ENCODE measurements at regions not wholly inside any gene's neighbourhood (a gene's known extent, or its start where the extent isn't known, plus 50 kb on each side); places are given as distances from the start of the nearest gene placed in this dataset.
"Not testable (repeated sequence)": the region's sequence is repeated elsewhere in the genome, so short reads cannot be mapped to it uniquely, and the experiment has no call there.

DNA sequence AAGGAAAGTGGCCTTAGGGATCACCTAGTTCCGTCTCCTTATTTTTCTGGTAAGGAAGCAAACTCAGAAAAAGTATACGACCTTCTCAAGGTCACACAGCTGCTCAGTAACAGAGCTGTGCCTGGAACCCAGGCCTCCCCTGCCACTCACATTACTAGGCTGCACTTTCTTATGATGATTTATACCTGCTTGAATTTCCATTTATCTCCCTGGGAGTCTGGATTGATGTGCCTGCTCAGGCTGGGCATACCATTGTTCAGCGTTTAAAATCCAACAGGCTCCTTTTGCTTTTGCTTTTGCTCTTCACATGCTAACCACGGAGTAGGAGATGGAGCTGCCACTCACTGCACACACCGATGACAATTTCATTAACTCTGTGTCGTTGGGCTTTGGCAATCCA, 241.0 kb downstream of the OLFM4 start:
- Histone ChIP-seq H3K9ac (no peak overlapping the region), H3K4me1 (peaks cover 0 to 8% (median 0%) of the 10 kb centered on the region in 10 experiments; a peak in 3 of 20 replicates), H4K20me1 (no peaks in the 10 kb centered on the region), H3K4me3 (no peak overlapping the region), H3K4me2 (no peak overlapping the region), H3K36me3 (no peaks in the 10 kb centered on the region), H3K9me3 (replicated peaks in 1 of 11) (peaks cover 0 to 6% (median 0%) of the 10 kb centered on the region in 11 experiments; a peak in 1 of 22 replicates), H3K27me3 (no peaks in the 10 kb centered on the region), H3K27ac (no peak overlapping the region)
- no peak for TF ChIP-seq Cebpa-rat (IDR thresholded peaks at IDR 0.05)

DNA sequence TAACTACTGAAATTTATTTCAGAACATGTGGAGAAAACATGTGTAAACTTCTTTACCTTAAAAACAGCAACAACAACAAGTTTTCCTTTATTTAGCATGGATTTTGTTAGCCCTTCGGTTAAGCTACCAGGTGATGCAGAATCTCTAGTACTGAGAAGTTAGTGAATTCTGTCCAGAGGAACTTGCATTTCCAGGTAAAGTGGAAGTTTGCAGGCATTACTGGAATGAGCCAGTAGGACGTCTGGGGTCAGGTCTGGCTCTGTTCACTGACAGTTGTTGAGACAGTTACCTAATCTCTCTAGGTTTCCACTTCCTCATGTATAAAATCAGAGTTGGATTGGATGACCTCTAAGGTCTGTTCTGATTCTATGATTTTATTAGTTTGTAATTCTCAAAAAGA, 244.3 kb downstream of the OLFM4 start:
- H3K9me3 ChIP-seq (replicated peaks in 1 of 11) = no peaks in the 10 kb centered on the region; a peak in 1 of 22 replicates
- no peaks in the 10 kb centered on the region for H3K36me3 ChIP-seq
- no peak overlapping the region for H3K9ac ChIP-seq
- H3K4me2 ChIP-seq = no peak overlapping the region
- H3K27me3 ChIP-seq = no peaks in the 10 kb centered on the region
- H3K4me3 ChIP-seq = no peak overlapping the region
- H4K20me1 ChIP-seq = no peaks in the 10 kb centered on the region
- no peak overlapping the region for H3K27ac ChIP-seq
- no peaks in the 10 kb centered on the region for H3K4me1 ChIP-seq
- TF ChIP-seq Cebpa-rat (IDR thresholded peaks at IDR 0.05) = no peak

DNA sequence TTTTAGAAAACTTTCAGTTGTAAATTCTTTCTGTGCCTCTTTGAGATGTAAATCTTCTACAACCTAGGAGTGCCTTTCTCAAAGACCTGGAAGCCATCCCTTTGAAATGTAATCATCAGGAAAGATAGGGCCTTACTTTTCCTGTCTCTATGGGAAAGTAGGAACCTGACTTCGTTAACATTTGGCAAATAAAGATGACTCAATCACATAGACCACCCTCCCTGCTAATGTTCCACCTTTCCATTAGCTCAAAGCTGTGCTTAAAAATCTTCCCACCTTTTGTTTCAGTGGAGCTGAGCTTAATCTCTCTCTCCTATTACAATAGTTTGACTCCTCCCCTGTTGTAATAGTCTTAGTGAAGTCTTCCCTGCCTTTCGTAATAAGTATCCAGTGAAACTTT, 247.7 kb downstream of the OLFM4 start:
- Histone ChIP-seq H3K27ac (no peak overlapping the region), H3K4me2 (no peak overlapping the region), H3K4me3 (no peak overlapping the region), H3K4me1 (no peaks in the 10 kb centered on the region), H3K9me3 (replicated peaks in 1 of 11) (no peaks in the 10 kb centered on the region), H3K27me3 (no peaks in the 10 kb centered on the region), H3K9ac (no peak overlapping the region), H4K20me1 (no peaks in the 10 kb centered on the region), H3K36me3 (no peaks in the 10 kb centered on the region)
- no peak for TF ChIP-seq Cebpa-rat (IDR thresholded peaks at IDR 0.05)

DNA sequence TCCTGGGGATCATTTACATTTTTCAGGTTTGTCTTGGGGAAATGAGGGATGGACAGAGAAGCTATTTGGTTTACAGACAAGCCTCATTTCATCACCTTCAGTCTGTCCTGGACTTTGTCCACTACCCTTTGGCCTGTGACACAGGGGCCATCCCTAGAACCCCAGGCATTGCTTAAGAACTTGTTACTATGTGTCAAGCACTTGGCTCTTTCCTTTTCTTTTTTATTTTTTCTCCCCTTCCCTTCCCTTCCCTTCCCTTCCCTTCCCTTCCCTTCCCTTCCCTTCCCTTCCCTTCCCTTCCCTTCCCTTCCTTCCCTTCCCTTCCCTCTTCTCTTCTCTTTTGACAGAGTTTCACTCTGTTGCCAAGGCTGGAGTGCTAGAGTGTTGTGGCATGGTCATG, 253.1 kb downstream of the OLFM4 start:
- no peaks in the 10 kb centered on the region for H3K27me3 ChIP-seq
- TF ChIP-seq Cebpa-rat (IDR thresholded peaks at IDR 0.05) = no peak

DNA sequence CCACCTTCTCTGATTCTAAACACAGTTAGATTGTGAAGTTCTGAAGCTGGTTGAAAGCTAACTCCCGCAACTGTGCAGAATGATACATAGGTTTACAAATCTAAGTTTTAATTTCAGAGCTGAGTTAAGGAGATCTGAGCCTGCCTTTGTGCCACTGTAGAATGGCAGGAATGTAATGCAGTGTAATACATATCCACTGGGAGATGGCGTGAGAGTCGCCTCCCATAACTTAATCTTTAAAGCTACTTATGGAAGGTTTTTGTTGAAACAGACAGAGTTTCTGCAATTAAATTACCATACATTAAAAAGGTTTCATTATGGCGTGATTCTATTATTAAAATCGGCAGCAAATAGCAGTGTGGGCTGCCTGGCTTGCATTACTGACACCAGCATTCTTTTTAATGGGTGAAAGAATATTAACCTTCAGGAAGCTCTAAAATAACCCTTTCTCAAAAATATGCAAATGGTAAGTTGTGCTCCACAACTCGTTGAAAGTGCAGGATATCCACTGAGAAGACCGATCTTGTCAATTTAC, 257.4 kb downstream of the OLFM4 start:
- H3K36me3 ChIP-seq = no peaks in the 10 kb centered on the region
- peaks cover 0 to 9% (median 0%) of the 10 kb centered on the region in 11 experiments; a peak in 1 of 22 replicates for H3K9me3 ChIP-seq (replicated peaks in 1 of 11)
- no peaks in the 10 kb centered on the region for H4K20me1 ChIP-seq
- no peak for TF ChIP-seq Cebpa-rat (IDR thresholded peaks at IDR 0.05)
- H3K9ac ChIP-seq = no peak overlapping the region
- H3K27ac ChIP-seq = no peak overlapping the region
- no peaks in the 10 kb centered on the region for H3K27me3 ChIP-seq
- H3K4me1 ChIP-seq = peaks cover 0 to 4% (median 0%) of the 10 kb centered on the region in 10 experiments; a peak in 1 of 20 replicates
- H3K4me3 ChIP-seq = no peak overlapping the region
- no peak overlapping the region for H3K4me2 ChIP-seq

More for the DNA sequence above, 253.1 kb downstream of the OLFM4 start:
- H3K9me3 ChIP-seq (replicated peaks in 1 of 11) = peaks cover 0 to 9% (median 0%) of the 10 kb centered on the region in 11 experiments; a peak in 1 of 22 replicates
- no peak overlapping the region for H3K27ac ChIP-seq
- H3K4me1 ChIP-seq = peaks cover 0 to 4% (median 0%) of the 10 kb centered on the region in 10 experiments; a peak in 1 of 20 replicates
- H3K9ac ChIP-seq = no peak overlapping the region
- no peaks in the 10 kb centered on the region for H3K36me3 ChIP-seq
- H3K4me3 ChIP-seq = no peak overlapping the region
- H3K4me2 ChIP-seq = no peak overlapping the region
- no peaks in the 10 kb centered on the region for H4K20me1 ChIP-seq

DNA sequence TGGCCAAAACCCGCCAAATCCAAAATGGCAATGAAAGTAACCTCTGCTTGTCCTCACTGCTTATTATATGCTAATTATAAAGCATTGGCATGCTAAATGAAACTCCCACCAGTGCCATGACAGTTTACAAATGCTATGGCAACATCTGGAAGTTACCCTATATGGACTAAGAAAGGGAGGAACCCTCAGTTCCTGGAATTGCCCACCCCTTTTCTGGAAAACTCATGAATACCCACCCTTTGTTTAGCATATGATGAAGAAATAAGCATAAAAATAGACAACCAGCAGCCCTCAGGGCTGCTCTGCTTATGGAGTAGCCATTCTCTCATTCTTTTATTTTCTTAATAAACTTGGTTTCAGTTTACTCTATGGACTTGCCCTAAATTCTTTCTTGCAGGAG, 269.8 kb downstream of the OLFM4 start:
- H3K9me3 ChIP-seq (replicated peaks in 1 of 11) = no peaks in the 10 kb centered on the region
- no peak overlapping the region for H3K27ac ChIP-seq
- H3K4me2 ChIP-seq = no peak overlapping the region
- H3K9ac ChIP-seq = no peak overlapping the region
- no peak overlapping the region for H3K4me3 ChIP-seq
- no peaks in the 10 kb centered on the region for H4K20me1 ChIP-seq
- H3K36me3 ChIP-seq = no peaks in the 10 kb centered on the region
- no peaks in the 10 kb centered on the region for H3K27me3 ChIP-seq
- no peaks in the 10 kb centered on the region for H3K4me1 ChIP-seq
- TF ChIP-seq Cebpa-rat (IDR thresholded peaks at IDR 0.05) = no peak

DNA sequence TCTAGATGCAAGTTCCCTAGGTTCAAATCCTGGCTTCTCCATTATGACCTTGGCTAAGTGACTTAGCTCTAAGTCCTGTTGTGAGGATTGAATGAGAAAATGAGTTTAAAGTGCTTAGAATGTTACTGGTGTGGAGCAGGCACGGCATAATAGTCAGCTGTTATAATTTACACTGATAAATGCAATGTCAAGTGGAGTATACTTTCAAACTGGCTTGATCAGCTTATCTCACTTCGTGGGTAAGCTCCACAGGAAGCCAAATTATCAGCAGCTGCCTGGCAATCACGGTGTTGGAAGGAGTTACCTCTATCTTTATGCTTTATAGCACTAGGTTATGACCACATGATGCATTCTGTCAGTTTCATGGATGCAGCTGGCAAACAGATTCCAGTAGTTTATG, 272.8 kb downstream of the OLFM4 start:
- H3K27me3 ChIP-seq = no peaks in the 10 kb centered on the region
- no peak overlapping the region for H3K27ac ChIP-seq
- H3K4me3 ChIP-seq = no peak overlapping the region
- H4K20me1 ChIP-seq = no peaks in the 10 kb centered on the region
- no peaks in the 10 kb centered on the region for H3K9me3 ChIP-seq (replicated peaks in 1 of 11)
- H3K9ac ChIP-seq = no peak overlapping the region
- H3K4me1 ChIP-seq = no peaks in the 10 kb centered on the region
- no peak for TF ChIP-seq Cebpa-rat (IDR thresholded peaks at IDR 0.05)
- H3K4me2 ChIP-seq = no peak overlapping the region
- H3K36me3 ChIP-seq = no peaks in the 10 kb centered on the region

DNA sequence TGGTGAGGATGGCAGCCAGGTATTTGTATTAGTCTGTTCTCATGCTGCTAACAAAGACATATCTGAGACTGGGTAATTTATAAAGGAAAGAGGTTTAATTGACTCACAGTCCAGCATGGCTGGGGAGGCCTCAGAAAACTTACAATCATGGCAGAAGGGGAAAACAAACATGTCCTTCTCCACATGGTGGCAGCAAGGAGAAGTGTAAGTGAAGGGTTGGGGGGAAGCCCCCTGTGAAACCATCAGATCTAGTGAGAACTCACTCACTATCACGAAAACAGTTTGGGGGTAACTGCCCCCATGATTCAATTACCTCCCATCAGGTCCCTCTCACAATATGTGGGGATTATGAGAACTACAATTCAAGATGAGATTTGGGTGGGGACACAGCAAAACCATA, 276.8 kb downstream of the OLFM4 start:
- not testable (repeated sequence) for H3K27me3 ChIP-seq; H3K4me3 ChIP-seq; H3K9ac ChIP-seq; H3K4me1 ChIP-seq; H3K27ac ChIP-seq; H3K9me3 ChIP-seq (replicated peaks in 1 of 11); H3K36me3 ChIP-seq; H4K20me1 ChIP-seq; H3K4me2 ChIP-seq

DNA sequence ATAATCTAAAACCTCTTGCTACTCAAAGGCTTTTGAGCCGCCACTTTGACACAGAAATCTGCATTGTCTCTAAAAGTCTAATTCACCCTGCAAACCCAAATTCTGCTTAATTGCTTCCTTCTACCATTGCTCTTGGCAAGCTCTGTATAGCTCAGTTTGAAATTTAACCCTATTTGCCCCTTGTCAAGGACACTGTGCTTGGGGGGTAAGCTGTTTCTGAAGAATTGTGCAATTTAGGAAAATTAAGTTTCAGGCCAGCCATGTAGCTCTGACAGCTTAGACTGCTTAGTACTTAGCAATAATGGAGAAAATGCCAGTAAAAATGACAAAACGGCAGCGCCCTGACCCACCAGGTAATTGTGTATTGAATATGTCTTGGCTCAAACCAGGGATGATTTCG, 282.2 kb downstream of the OLFM4 start:
- H3K36me3 ChIP-seq = no peaks in the 10 kb centered on the region
- H3K9ac ChIP-seq = no peak overlapping the region
- no peak overlapping the region for H3K27ac ChIP-seq
- no peak for TF ChIP-seq Cebpa-rat (IDR thresholded peaks at IDR 0.05)
- H3K4me2 ChIP-seq = no peak overlapping the region
- H3K4me3 ChIP-seq = no peak overlapping the region
- no peaks in the 10 kb centered on the region for H3K27me3 ChIP-seq
- no peaks in the 10 kb centered on the region for H3K9me3 ChIP-seq (replicated peaks in 1 of 11)
- no peaks in the 10 kb centered on the region for H3K4me1 ChIP-seq
- no peaks in the 10 kb centered on the region for H4K20me1 ChIP-seq

DNA sequence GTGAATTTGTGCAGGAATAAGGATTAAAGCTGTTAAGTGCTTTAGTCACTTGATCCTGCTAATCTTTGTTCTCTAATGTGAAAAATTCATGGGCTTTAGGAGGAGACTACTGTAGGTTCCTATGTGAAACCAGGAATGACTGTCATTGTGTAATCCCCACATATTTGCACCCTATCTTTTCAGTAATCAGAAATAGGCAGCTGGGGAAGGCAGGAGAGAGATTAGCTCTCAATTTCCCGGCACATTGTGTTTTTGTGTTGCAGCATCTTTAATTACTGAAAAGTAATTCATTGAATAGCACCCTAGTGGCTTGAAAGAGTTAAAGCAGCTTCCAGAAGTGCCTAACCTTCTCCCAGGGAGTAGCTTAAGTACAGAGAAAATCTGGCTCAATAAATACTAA, 282.9 kb downstream of the OLFM4 start:
- H3K27ac ChIP-seq = no peak overlapping the region
- H4K20me1 ChIP-seq = no peaks in the 10 kb centered on the region
- TF ChIP-seq Cebpa-rat (IDR thresholded peaks at IDR 0.05) = no peak
- no peak overlapping the region for H3K4me3 ChIP-seq
- no peaks in the 10 kb centered on the region for H3K36me3 ChIP-seq
- no peaks in the 10 kb centered on the region for H3K4me1 ChIP-seq
- no peaks in the 10 kb centered on the region for H3K27me3 ChIP-seq
- no peak overlapping the region for H3K4me2 ChIP-seq
- H3K9ac ChIP-seq = no peak overlapping the region
- no peaks in the 10 kb centered on the region for H3K9me3 ChIP-seq (replicated peaks in 1 of 11)

All from BLaER1 treated with 17β-estradiol and CSF1 and Interleukin-3, amounts not matched to agents 10 nM and 100 nM (cell line).